K562 (cell line): ENCODE measurements at regions not wholly inside any gene's neighbourhood (a gene's known extent, or its start where the extent isn't known, plus 50 kb on each side); places are given as distances from the start of the nearest gene placed in this dataset.

Source experiments
- ATAC-seq: fragments of 200-7000 bp; cut with Tn5 transposase; 3 replicates; pipeline ENCODE4 v1.9.1; 2020; ENCODE audit warnings: moderate library complexity
- BruUV-seq: library from RNA; stranded (reverse); fragments of 400-500 nt; replicated peaks from 2 replicates; lab custom pipeline; 2021; lab: Mats Ljungman, UMichigan
- CTCF ChIA-PET: fragments of 300-600 bp; formaldehyde crosslinking; extraction: SDS; loops from one replicate; lab custom pipeline; 2021; ENCODE audit warnings: low intra/inter-chr PET ratio; lab: Yijun Ruan, JAX
- POLR2A ChIA-PET: fragments of 300-600, 350-650 bp; sonication (Branson Sonifier 250); formaldehyde crosslinking; extraction: SDS; loops from one replicate; lab custom pipeline; 2021; ENCODE audit warnings: antibody characterized with exemption, inconsistent platforms; lab: Yijun Ruan, JAX
- DNase-seq, 4 experiments: peaks; one replicate each; pipeline versions ENCODE4 v3.0.0 to v3.0.0-alpha.2; 2011 to 2018; ENCODE audit warnings: low spot score in 3 of 4, mixed read lengths in 3 of 4; ENCODE audit errors: extremely low read depth in 1 of 4
- FAIRE-seq: peaks from 2 replicates; lab custom pipeline; 2011; peaks lifted over from hg19 to GRCh38; lab: Jason Lieb, UNC
- H2AFZ ChIP-seq: 2 replicates; pipeline ENCODE4 v1.6.0; 2011; ENCODE audit warnings: low read depth, low read length, control low read depth, inconsistent platforms
- H3K27ac ChIP-seq: fragments of 200-600 bp; 3 replicates; pipeline ENCODE4 v1.8.0; 2011; ENCODE audit warnings: low read depth, mild to moderate bottlenecking, control low read depth, inconsistent platforms, low read length, moderate library complexity, mixed read lengths; ENCODE audit errors: extremely low read depth
- H3K27me3 ChIP-seq, 2 experiments: fragments of 300-600 bp in 1 of 2; 2 replicates in 1 of 2; 3 replicates in 1 of 2; pipeline versions ENCODE4 v1.6.0 to v1.8.0; 2011; ENCODE audit warnings: inconsistent platforms in 2 of 2, low read length in 2 of 2, mild to moderate bottlenecking in 1 of 2, mixed read lengths in 1 of 2, moderate library complexity in 1 of 2; ENCODE audit not compliant: control insufficient read depth in 2 of 2, insufficient read depth in 2 of 2
- H3K36me3 ChIP-seq: fragments of 300-600 bp; 3 replicates; pipeline ENCODE4 v1.8.0; 2011; ENCODE audit warnings: mild to moderate bottlenecking, low read length, inconsistent platforms; ENCODE audit not compliant: control insufficient read depth, insufficient read depth
- H3K4me1 ChIP-seq, 2 experiments: fragments of 200-600 bp in 1 of 2; replicated peaks in 1 of 2; 2 replicates in 1 of 2; 3 replicates in 1 of 2; pipeline versions ENCODE4 v1.5.1 to v1.8.0; 2011; ENCODE audit warnings: inconsistent platforms in 2 of 2, low read length in 2 of 2, mild to moderate bottlenecking in 1 of 2, mixed read lengths in 1 of 2, moderate library complexity in 1 of 2; ENCODE audit not compliant: control insufficient read depth in 2 of 2, insufficient read depth in 2 of 2
- H3K4me2 ChIP-seq: 2 replicates; pipeline ENCODE4 v1.6.1; 2011; ENCODE audit warnings: low read length, control low read depth, inconsistent platforms, mixed read lengths; ENCODE audit not compliant: insufficient read depth
- H3K4me3 ChIP-seq: fragments of 200-600 bp; sonication (generic), shearing (Covaris generic); 2 replicates; pipeline ENCODE4 v1.5.1; 2016; ENCODE audit warnings: control low read depth, inconsistent platforms
- H3K79me2 ChIP-seq: fragments of 200-600 bp; 3 replicates; pipeline ENCODE4 v1.8.0; 2011; ENCODE audit warnings: low read length, inconsistent platforms; ENCODE audit not compliant: control insufficient read depth, insufficient read depth
- H3K9ac ChIP-seq, 2 experiments: 2 replicates each; pipeline versions ENCODE4 v1.6.0 to v1.6.1; 2011; ENCODE audit warnings: low read depth in 2 of 2, low read length in 2 of 2, control low read depth in 1 of 2, inconsistent platforms in 1 of 2, mild to moderate bottlenecking in 1 of 2, mixed read lengths in 1 of 2; ENCODE audit not compliant: insufficient read depth in 1 of 2
- H3K9me1 ChIP-seq: one replicate; pipeline ENCODE4 v1.6.0; 2011; ENCODE audit warnings: inconsistent platforms, mild to moderate bottlenecking, low read length, moderate library complexity; ENCODE audit not compliant: control insufficient read depth, insufficient read depth
- H3K9me3 ChIP-seq: replicated peaks from 2 replicates; pipeline ENCODE4 v1.5.1; 2011; ENCODE audit warnings: low read depth, low read length, inconsistent platforms; ENCODE audit not compliant: control insufficient read depth, insufficient read depth
- H4K20me1 ChIP-seq: replicated peaks from 2 replicates; pipeline ENCODE4 v1.6.1; 2011; ENCODE audit warnings: low read length, inconsistent platforms, mixed read lengths; ENCODE audit not compliant: control insufficient read depth, insufficient read depth
- ARID1B ChIP-seq: fragments of 450-650 bp; IDR thresholded peaks from 2 replicates; pipeline ENCODE4 v1.6.1; 2016; ENCODE audit warnings: antibody characterized with exemption, mild to moderate bottlenecking, inconsistent platforms
- FIP1L1 ChIP-seq: fragments of 200-400 bp; formaldehyde crosslinking; IDR thresholded peaks from 2 replicates; pipeline ENCODE4 v1.6.1; 2018; ENCODE audit warnings: mild to moderate bottlenecking, low read depth, low read length; ENCODE audit not compliant: poor library complexity, severe bottlenecking
- FOXK2 ChIP-seq, 2 experiments: fragments of 450-650 bp; IDR thresholded peaks in 1 of 2; conservative IDR thresholded peaks in 1 of 2; 2 replicates each; pipeline ENCODE4 v1.6.1; 2016; ENCODE audit warnings: low read depth in 2 of 2, mild to moderate bottlenecking in 1 of 2
- HDGF ChIP-seq: fragments of 450-650 bp; IDR thresholded peaks from 2 replicates; pipeline ENCODE4 v1.6.1; 2016
- HEY1 ChIP-seq: fragments of 250-450 bp; sonication (Bioruptor Pico); IDR thresholded peaks from 2 replicates; pipeline ENCODE4 v1.5.0; 2020; ENCODE audit warnings: mild to moderate bottlenecking, moderate library complexity, borderline replicate concordance
- IRF2 ChIP-seq: sonication (generic); formaldehyde crosslinking; IDR thresholded peaks from 2 replicates; pipeline ENCODE4 v1.8.1; 2022; ENCODE audit warnings: mild to moderate bottlenecking, missing genetic modification reagents
- LCOR ChIP-seq: sonication (generic); formaldehyde crosslinking; IDR thresholded peaks from 2 replicates; pipeline ENCODE4 v1.8.0; 2022; ENCODE audit warnings: mild to moderate bottlenecking, missing genetic modification reagents
- MECOM ChIP-seq: fragments of 250-450 bp; sonication (Bioruptor Pico); IDR thresholded peaks from 2 replicates; pipeline ENCODE4 v1.8.0; 2022; ENCODE audit warnings: inconsistent platforms
- NELFE ChIP-seq: IDR thresholded peaks from 2 replicates; pipeline ENCODE4 v1.6.1; 2011; ENCODE audit warnings: mild to moderate bottlenecking; ENCODE audit not compliant: insufficient read depth, insufficient read length
- NR1H2 ChIP-seq: sonication (generic); formaldehyde crosslinking; IDR thresholded peaks from 2 replicates; pipeline ENCODE4 v1.4.0; 2020; ENCODE audit warnings: mild to moderate bottlenecking, missing genetic modification reagents
- SMARCA4 ChIP-seq: fragments of 450-650 bp; IDR thresholded peaks from 2 replicates; pipeline ENCODE4 v1.6.1; 2016
- TCF7 ChIP-seq: sonication (generic); IDR thresholded peaks from 2 replicates; pipeline ENCODE4 v1.6.1; 2016; ENCODE audit warnings: antibody characterized with exemption, borderline replicate concordance
- TCF7L2 ChIP-seq: fragments of 150-350 bp; IDR thresholded peaks from 2 replicates; pipeline ENCODE4 v1.6.1; 2016; ENCODE audit warnings: low read depth, mild to moderate bottlenecking, low read length, moderate library complexity
- TOE1 ChIP-seq, 2 experiments: fragments of 450-650 bp in 1 of 2; sonication (generic) in 1 of 2; formaldehyde crosslinking in 1 of 2; IDR thresholded peaks; 2 replicates each; pipeline versions ENCODE4 v1.7.1 to v1.8.0; 2016 to 2022; ENCODE audit warnings: borderline replicate concordance in 2 of 2, mild to moderate bottlenecking in 2 of 2, antibody characterized with exemption in 1 of 2, inconsistent platforms in 1 of 2, low read depth in 1 of 2, missing genetic modification reagents in 1 of 2, moderate library complexity in 1 of 2
- TRIM25 ChIP-seq: fragments of 450-650 bp; IDR thresholded peaks from 2 replicates; pipeline ENCODE4 v1.7.0; 2016; ENCODE audit warnings: borderline replicate concordance
- ZNF12 ChIP-seq: sonication (generic); formaldehyde crosslinking; IDR thresholded peaks from 2 replicates; pipeline ENCODE4 v1.4.0; 2020; ENCODE audit warnings: mild to moderate bottlenecking, missing genetic modification reagents
- ZNF134 ChIP-seq: fragments of 250-450 bp; sonication (Bioruptor Pico); conservative IDR thresholded peaks from 2 replicates; pipeline ENCODE4 v1.4.0; 2020
- ZNF561 ChIP-seq: fragments of 450-650 bp; formaldehyde crosslinking; conservative IDR thresholded peaks from 2 replicates; pipeline ENCODE4 v1.4.0; 2020; ENCODE audit warnings: mild to moderate bottlenecking, moderate library complexity
- ZNF696 ChIP-seq: fragments of 250-450 bp; sonication (Bioruptor Pico); conservative IDR thresholded peaks from 2 replicates; pipeline ENCODE4 v1.4.0; 2020; ENCODE audit warnings: mild to moderate bottlenecking, moderate library complexity
- ZNF75A ChIP-seq: fragments of 450-650 bp; formaldehyde crosslinking; IDR thresholded peaks from 2 replicates; pipeline ENCODE4 v1.4.0; 2020; ENCODE audit warnings: mild to moderate bottlenecking
- in situ Hi-C: fragments of 300-500 bp; cut with MboI; formaldehyde crosslinking; loops from 4 replicates; pipeline ENCODE4 v1.15.0; 2018; ENCODE audit warnings: inconsistent platforms, mixed read lengths
- intact Hi-C: fragments of 100-400 bp; cut with micrococcal nuclease; formaldehyde crosslinking; loops from 2 replicates; pipeline ENCODE4 v1.14.2; 2022
- TF ChIP-seq, protein P1 (sequence below): fragments of 250-450 bp; sonication (Bioruptor Pico); IDR thresholded peaks from 2 replicates; pipeline ENCODE4 v1.8.0; 2021; ENCODE audit warnings: moderate library complexity, mild to moderate bottlenecking, inconsistent platforms

DNA sequence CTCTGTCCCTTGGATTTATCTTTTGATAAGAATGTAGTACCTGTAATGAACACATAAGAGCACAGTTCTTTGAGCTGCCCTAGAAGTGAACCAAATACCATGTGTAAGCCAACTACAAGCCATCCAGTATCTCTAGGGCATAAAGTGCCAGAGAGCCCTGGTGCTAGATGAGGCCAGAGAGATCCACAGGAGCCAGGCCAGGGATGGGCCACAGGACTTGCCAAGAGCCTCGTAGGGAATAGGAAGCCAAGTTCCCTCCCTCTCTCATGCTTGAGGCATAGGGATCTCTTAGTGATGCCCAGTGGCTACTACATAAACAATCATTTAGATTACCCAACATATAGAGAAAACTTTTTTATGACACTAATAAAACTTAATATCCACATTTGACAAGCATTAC lies 64.8 kb upstream of the FAR1 start (continued):
- TF ChIP-seq FIP1L1 (no peak), SMARCA4 (no peak), ZNF561 (CRISPR knock-in tag) (no peak), FOXK2 (conservative IDR thresholded peaks at IDR 0.05 in 1 of 2, IDR thresholded peaks at IDR 0.05 in 1 of 2; ENCODE audit: low read depth in 2 of 2) (no peak), LCOR (no peak), ZNF134 (no peak), TCF7L2 (no peak), TCF7 (no peak), NR1H2 (CRISPR knock-in tag) (no peak), NELFE (no peak)

GRCh38 chr11:13602844-13603243 lies 65.6 kb upstream of the FAR1 start:
- peak; percentile 33; the same call in 1 of the 3 replicates for ATAC-seq
- in situ Hi-C loops (no loop called here), intact Hi-C loops (no loop called here)
- DNase-seq = no peak
- Histone ChIP-seq H3K9me1 (no peaks in the 10 kb centered on the region), H2AFZ (no peak overlapping the region), H3K79me2 (no peaks in the 10 kb centered on the region), H3K36me3 (no peaks in the 10 kb centered on the region), H3K4me3 (no peak overlapping the region), H4K20me1 (no peaks in the 10 kb centered on the region), H3K27ac (no peak overlapping the region), H3K4me2 (no peak overlapping the region), H3K4me1 (no peaks in the 10 kb centered on the region), H3K9ac (no peak overlapping the region), H3K27me3 (no peaks in the 10 kb centered on the region), H3K9me3 (no peaks in the 10 kb centered on the region)
- no TSS peak for BruUV-seq
- CTCF ChIA-PET = interaction anchor here (0.6 kb wide), 1 partner anchor 54 kb away, joined by 4 read pairs; no protein-coding TSS in a partner anchor
- no peak for FAIRE-seq
- POLR2A ChIA-PET = no interaction called here
- TF ChIP-seq ARID1B = no peak
- no peak for TF ChIP-seq ZNF696
- no peak for TF ChIP-seq ZNF12 (CRISPR knock-in tag)
- no peak for TF ChIP-seq MECOM (CRISPR knock-in tag)
- no peak for TF ChIP-seq HEY1 (CRISPR knock-in tag)
- TF ChIP-seq TRIM25 = no peak
- TF ChIP-seq, protein P1, sequence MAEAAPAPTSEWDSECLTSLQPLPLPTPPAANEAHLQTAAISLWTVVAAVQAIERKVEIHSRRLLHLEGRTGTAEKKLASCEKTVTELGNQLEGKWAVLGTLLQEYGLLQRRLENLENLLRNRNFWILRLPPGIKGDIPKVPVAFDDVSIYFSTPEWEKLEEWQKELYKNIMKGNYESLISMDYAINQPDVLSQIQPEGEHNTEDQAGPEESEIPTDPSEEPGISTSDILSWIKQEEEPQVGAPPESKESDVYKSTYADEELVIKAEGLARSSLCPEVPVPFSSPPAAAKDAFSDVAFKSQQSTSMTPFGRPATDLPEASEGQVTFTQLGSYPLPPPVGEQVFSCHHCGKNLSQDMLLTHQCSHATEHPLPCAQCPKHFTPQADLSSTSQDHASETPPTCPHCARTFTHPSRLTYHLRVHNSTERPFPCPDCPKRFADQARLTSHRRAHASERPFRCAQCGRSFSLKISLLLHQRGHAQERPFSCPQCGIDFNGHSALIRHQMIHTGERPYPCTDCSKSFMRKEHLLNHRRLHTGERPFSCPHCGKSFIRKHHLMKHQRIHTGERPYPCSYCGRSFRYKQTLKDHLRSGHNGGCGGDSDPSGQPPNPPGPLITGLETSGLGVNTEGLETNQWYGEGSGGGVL (CRISPR knock-in tag) = no peak
- no peak for TF ChIP-seq IRF2 (CRISPR knock-in tag)
- no peak for TF ChIP-seq ZNF75A (CRISPR knock-in tag)
- no peak for TF ChIP-seq HDGF
- TF ChIP-seq TOE1 (IDR thresholded peaks at IDR 0.05; ENCODE audit: borderline replicate concordance) = no peak
- no peak for TF ChIP-seq TOE1 (CRISPR knock-in tag; IDR thresholded peaks at IDR 0.05; ENCODE audit: borderline replicate concordance, low read depth)
